ENCODE measurements at regions not wholly inside any gene's neighbourhood (a gene's known extent, or its start where the extent isn't known, plus 50 kb on each side); places are given as distances from the start of the nearest gene placed in this dataset.

DNA sequence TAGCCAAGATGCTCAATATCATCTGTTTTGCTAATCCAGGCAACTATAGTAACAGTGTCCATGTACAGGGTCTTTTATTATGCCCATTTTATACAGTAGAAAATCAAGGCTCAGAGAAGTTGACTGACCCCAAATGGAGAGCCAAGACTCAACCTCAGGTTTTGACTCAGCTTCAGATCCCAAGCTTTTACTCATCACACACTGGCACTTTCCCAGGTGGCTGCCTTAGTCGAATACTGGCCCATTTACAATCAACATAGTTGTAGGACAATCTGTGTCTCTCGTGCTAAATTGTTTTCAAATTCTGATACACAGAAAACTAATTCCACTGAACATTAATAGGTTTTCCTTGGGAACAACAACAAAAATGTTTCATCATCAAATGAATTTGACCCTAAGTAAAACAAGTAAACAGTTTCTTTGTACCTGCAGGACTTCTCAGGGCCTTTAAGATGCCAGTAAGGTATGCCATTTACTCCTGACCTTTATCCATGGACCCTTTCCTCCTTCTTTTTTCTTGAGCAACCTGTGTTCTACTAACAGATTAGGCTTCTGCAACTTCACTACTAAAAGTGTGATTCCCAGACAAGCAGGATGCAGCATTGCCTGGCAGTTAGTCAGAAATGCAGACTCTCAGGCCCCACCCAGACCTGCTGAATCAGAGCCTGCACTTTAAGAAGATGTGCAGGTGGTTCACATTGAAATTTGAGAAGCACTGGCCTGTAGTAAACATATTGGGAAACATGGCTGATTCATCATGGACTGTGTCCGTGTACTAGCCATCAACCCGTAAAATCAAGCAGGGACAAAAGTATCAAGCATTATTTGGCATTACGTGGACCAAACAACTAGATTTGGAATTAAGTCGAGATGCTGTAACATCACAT lies 128.8 kb downstream of the RRAGC start:
- DNase-seq (ENCODE audit: low spot score) = no peak
- ChIA-PET CTCF (no interaction called here), POLR2A (interaction anchor here (0.6 kb wide), 1 partner anchor 21 kb away, joined by 3 read pairs; no protein-coding TSS in a partner anchor)
- Mint-ChIP-seq H3K9me3 (no peaks in the 10 kb centered on the region), H3K36me3 (no peaks in the 10 kb centered on the region), H3K27ac (no peak overlapping the region), H3K4me3 (no peak overlapping the region), H3K27me3 (ENCODE audit: low read depth) (peaks cover 27% of the 10 kb centered on the region), H3K4me1 (peaks cover 67% of the 10 kb centered on the region)
- no peak for TF ChIP-seq ATF2 (CRISPR knock-in tag; IDR thresholded peaks at IDR 0.05; ENCODE audit: borderline replicate concordance, low read depth)
- TF ChIP-seq ZBTB43 (CRISPR knock-in tag; IDR thresholded peaks at IDR 0.05) = no peak
- TF ChIP-seq TEAD1 (CRISPR knock-in tag; IDR thresholded peaks at IDR 0.05) = no peak
- TF ChIP-seq, protein P1, sequence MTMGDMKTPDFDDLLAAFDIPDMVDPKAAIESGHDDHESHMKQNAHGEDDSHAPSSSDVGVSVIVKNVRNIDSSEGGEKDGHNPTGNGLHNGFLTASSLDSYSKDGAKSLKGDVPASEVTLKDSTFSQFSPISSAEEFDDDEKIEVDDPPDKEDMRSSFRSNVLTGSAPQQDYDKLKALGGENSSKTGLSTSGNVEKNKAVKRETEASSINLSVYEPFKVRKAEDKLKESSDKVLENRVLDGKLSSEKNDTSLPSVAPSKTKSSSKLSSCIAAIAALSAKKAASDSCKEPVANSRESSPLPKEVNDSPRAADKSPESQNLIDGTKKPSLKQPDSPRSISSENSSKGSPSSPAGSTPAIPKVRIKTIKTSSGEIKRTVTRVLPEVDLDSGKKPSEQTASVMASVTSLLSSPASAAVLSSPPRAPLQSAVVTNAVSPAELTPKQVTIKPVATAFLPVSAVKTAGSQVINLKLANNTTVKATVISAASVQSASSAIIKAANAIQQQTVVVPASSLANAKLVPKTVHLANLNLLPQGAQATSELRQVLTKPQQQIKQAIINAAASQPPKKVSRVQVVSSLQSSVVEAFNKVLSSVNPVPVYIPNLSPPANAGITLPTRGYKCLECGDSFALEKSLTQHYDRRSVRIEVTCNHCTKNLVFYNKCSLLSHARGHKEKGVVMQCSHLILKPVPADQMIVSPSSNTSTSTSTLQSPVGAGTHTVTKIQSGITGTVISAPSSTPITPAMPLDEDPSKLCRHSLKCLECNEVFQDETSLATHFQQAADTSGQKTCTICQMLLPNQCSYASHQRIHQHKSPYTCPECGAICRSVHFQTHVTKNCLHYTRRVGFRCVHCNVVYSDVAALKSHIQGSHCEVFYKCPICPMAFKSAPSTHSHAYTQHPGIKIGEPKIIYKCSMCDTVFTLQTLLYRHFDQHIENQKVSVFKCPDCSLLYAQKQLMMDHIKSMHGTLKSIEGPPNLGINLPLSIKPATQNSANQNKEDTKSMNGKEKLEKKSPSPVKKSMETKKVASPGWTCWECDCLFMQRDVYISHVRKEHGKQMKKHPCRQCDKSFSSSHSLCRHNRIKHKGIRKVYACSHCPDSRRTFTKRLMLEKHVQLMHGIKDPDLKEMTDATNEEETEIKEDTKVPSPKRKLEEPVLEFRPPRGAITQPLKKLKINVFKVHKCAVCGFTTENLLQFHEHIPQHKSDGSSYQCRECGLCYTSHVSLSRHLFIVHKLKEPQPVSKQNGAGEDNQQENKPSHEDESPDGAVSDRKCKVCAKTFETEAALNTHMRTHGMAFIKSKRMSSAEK (CRISPR knock-in tag; IDR thresholded peaks at IDR 0.05; ENCODE audit: borderline replicate concordance) = no peak
- no peak for TF ChIP-seq IRF2 (CRISPR knock-in tag; IDR thresholded peaks at IDR 0.05; ENCODE audit: borderline replicate concordance, low read depth)
- no peak for TF ChIP-seq ZNF232 (CRISPR knock-in tag; IDR thresholded peaks at IDR 0.05)
- no peak for TF ChIP-seq MYBL2 (CRISPR knock-in tag; IDR thresholded peaks at IDR 0.05)
- TF ChIP-seq, protein P2, sequence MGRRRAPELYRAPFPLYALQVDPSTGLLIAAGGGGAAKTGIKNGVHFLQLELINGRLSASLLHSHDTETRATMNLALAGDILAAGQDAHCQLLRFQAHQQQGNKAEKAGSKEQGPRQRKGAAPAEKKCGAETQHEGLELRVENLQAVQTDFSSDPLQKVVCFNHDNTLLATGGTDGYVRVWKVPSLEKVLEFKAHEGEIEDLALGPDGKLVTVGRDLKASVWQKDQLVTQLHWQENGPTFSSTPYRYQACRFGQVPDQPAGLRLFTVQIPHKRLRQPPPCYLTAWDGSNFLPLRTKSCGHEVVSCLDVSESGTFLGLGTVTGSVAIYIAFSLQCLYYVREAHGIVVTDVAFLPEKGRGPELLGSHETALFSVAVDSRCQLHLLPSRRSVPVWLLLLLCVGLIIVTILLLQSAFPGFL (CRISPR knock-in tag; IDR thresholded peaks at IDR 0.05; ENCODE audit: borderline replicate concordance) = no peak
- TF ChIP-seq, protein P3, sequence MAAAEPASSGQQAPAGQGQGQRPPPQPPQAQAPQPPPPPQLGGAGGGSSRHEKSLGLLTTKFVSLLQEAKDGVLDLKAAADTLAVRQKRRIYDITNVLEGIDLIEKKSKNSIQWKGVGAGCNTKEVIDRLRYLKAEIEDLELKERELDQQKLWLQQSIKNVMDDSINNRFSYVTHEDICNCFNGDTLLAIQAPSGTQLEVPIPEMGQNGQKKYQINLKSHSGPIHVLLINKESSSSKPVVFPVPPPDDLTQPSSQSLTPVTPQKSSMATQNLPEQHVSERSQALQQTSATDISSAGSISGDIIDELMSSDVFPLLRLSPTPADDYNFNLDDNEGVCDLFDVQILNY (CRISPR knock-in tag; IDR thresholded peaks at IDR 0.05) = no peak
- TF ChIP-seq ELF4 (CRISPR knock-in tag; IDR thresholded peaks at IDR 0.05; ENCODE audit: low read depth) = no peak
- TF ChIP-seq, protein P4, sequence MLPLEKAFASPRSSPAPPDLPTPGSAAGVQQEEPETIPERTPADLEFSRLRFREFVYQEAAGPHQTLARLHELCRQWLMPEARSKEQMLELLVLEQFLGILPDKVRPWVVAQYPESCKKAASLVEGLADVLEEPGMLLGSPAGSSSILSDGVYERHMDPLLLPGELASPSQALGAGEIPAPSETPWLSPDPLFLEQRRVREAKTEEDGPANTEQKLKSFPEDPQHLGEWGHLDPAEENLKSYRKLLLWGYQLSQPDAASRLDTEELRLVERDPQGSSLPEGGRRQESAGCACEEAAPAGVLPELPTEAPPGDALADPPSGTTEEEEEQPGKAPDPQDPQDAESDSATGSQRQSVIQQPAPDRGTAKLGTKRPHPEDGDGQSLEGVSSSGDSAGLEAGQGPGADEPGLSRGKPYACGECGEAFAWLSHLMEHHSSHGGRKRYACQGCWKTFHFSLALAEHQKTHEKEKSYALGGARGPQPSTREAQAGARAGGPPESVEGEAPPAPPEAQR (CRISPR knock-in tag; IDR thresholded peaks at IDR 0.05) = no peak
- no peak for TF ChIP-seq USF1 (CRISPR knock-in tag; IDR thresholded peaks at IDR 0.05)
- TF ChIP-seq ZNF281 (CRISPR knock-in tag; IDR thresholded peaks at IDR 0.05) = no peak
- no peak for TF ChIP-seq ATF1 (CRISPR knock-in tag; IDR thresholded peaks at IDR 0.05)
- no peak for TF ChIP-seq AFF4 (CRISPR knock-in tag; IDR thresholded peaks at IDR 0.05; ENCODE audit: borderline replicate concordance)
- ATAC-seq = no peak

Data from WTC11 (cell line).